H1 (cell line): ENCODE measurements at regions not wholly inside any gene's neighbourhood (a gene's known extent, or its start where the extent isn't known, plus 50 kb on each side); places are given as distances from the start of the nearest gene placed in this dataset.

ENCODE experiments used
- CHD1 ChIP-seq: IDR thresholded peaks from 2 replicates; pipeline ENCODE4 v1.6.1; 2012; ENCODE audit warnings: low read depth, low read length, improper control_type of control experiment
- EP300 ChIP-seq, 2 experiments: IDR thresholded peaks; 1 replicate in 1 of 2; 2 replicates in 1 of 2; pipeline ENCODE4 v1.6.1; 2011 to 2012; ENCODE audit warnings: low read depth in 2 of 2, low read length in 2 of 2, mild to moderate bottlenecking in 2 of 2, borderline replicate concordance in 1 of 2, inconsistent platforms in 1 of 2, moderate library complexity in 1 of 2
- EZH2 ChIP-seq: fragments of 200-600 bp; sonication (generic); IDR thresholded peaks from 2 replicates; pipeline ENCODE4 v1.7.1; 2012; ENCODE audit warnings: low read depth, mild to moderate bottlenecking, moderate library complexity, low read length, inconsistent platforms; ENCODE audit not compliant: severe bottlenecking
- HDAC6 ChIP-seq: IDR thresholded peaks from one replicate; pipeline ENCODE4 v1.7.1; 2012; ENCODE audit warnings: low read depth, mild to moderate bottlenecking, inconsistent platforms, low read length, moderate library complexity
- JUN ChIP-seq: IDR thresholded peaks from 2 replicates; pipeline ENCODE4 v1.6.1; 2011; ENCODE audit warnings: low read depth, mild to moderate bottlenecking, improper control_type of control experiment, low read length
- KDM5A ChIP-seq: fragments of 200-600 bp; IDR thresholded peaks from 2 replicates; pipeline ENCODE4 v1.7.1; 2012; ENCODE audit warnings: mild to moderate bottlenecking, low read length, inconsistent platforms, mixed read lengths
- MAFK ChIP-seq: IDR thresholded peaks from 2 replicates; pipeline ENCODE4 v1.6.1; 2012; ENCODE audit warnings: low read depth, mild to moderate bottlenecking, improper control_type of control experiment, low read length
- NRF1 ChIP-seq: IDR thresholded peaks from 2 replicates; pipeline ENCODE4 v1.6.1; 2011; ENCODE audit warnings: mild to moderate bottlenecking, low read depth, low read length, improper control_type of control experiment
- POLR2A ChIP-seq, 2 experiments: IDR thresholded peaks; 1 replicate in 1 of 2; 2 replicates in 1 of 2; pipeline ENCODE4 v1.6.1; 2011; ENCODE audit warnings: low read depth in 2 of 2, low read length in 2 of 2, mild to moderate bottlenecking in 2 of 2; ENCODE audit errors: control extremely low read depth in 1 of 2
- POLR2AphosphoS5 ChIP-seq: IDR thresholded peaks from 2 replicates; pipeline ENCODE4 v1.6.1; 2011; ENCODE audit warnings: low read depth, low read length
- SUZ12 ChIP-seq: fragments of 200-600 bp; sonication (generic); IDR thresholded peaks from 2 replicates; pipeline ENCODE4 v1.6.1; 2012; ENCODE audit warnings: mild to moderate bottlenecking, inconsistent platforms, low read length, moderate library complexity, mixed read lengths
- TAF1 ChIP-seq: IDR thresholded peaks from 2 replicates; pipeline ENCODE4 v1.6.1; 2011; ENCODE audit warnings: mild to moderate bottlenecking, low read depth, low read length
- ZNF274 ChIP-seq: IDR thresholded peaks from 2 replicates; pipeline ENCODE4 v1.7.0; 2012; ENCODE audit warnings: low read length, borderline replicate concordance; ENCODE audit errors: extremely low read depth
- TF ChIP-seq, protein P1 (sequence below), 3 experiments: IDR thresholded peaks; 1 replicate in 2 of 3; 2 replicates in 1 of 3; pipeline versions ENCODE4 v1.5.1 to v1.6.1; 2011; ENCODE audit warnings: low read length in 3 of 3, mild to moderate bottlenecking in 3 of 3, inconsistent platforms in 2 of 3, low read depth in 1 of 3, moderate library complexity in 1 of 3; ENCODE audit not compliant: insufficient read depth in 1 of 3; ENCODE audit errors: control extremely low read depth in 1 of 3

DNA sequence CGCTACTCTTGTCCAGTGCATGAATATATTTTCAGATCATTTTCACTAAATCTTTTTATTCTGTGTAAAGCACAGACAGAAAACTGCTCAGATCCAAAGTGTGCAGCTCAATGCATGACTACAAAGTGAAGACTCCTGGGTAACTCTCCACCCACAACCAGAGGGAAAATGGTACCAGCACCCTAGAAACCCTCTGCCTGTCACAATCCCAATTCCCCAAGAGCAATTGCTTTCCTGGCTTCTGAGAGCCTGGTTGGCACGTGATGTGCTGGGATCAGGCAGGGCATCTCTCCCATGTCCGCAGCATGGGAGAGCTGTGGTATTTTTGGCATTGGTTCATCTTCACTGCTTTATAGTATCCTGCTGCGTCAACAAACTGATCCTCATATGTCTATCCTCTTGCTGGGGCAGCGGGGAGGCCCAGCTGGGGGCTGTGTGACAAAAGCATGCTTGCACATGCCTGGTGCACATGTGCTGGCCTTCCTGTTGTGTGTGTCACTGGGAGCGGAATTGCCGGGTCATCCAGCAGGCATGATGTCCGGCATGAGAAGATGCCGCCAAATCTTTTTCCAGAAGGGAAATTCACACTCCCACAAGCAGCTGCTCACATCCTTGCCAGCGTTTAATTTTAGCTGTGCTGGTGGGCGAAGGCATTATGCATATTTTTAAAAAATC lies 278.9 kb upstream of the FOXF1 start:
- TF ChIP-seq JUN (no peak), EP300 (IDR thresholded peaks at IDR 0.05; ENCODE audit: borderline replicate concordance in 1 of 2, low read depth in 2 of 2, low read length in 2 of 2) (no peak), ZNF274 (no peak), TAF1 (no peak), EZH2 (no peak), NRF1 (no peak), CHD1 (no peak), MAFK (no peak), POLR2AphosphoS5 (no peak), HDAC6 (no peak), KDM5A (no peak), POLR2A (IDR thresholded peaks at IDR 0.05; ENCODE audit: control extremely low read depth in 1 of 2, low read depth in 2 of 2, low read length in 2 of 2) (no peak), SUZ12 (no peak)
- TF ChIP-seq, protein P1, sequence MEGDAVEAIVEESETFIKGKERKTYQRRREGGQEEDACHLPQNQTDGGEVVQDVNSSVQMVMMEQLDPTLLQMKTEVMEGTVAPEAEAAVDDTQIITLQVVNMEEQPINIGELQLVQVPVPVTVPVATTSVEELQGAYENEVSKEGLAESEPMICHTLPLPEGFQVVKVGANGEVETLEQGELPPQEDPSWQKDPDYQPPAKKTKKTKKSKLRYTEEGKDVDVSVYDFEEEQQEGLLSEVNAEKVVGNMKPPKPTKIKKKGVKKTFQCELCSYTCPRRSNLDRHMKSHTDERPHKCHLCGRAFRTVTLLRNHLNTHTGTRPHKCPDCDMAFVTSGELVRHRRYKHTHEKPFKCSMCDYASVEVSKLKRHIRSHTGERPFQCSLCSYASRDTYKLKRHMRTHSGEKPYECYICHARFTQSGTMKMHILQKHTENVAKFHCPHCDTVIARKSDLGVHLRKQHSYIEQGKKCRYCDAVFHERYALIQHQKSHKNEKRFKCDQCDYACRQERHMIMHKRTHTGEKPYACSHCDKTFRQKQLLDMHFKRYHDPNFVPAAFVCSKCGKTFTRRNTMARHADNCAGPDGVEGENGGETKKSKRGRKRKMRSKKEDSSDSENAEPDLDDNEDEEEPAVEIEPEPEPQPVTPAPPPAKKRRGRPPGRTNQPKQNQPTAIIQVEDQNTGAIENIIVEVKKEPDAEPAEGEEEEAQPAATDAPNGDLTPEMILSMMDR (IDR thresholded peaks at IDR 0.05; ENCODE audit: control extremely low read depth in 1 of 3, insufficient read depth in 1 of 3, low read depth in 1 of 3, low read length in 3 of 3): no peak
